Stimulated activated naive CD8-positive, alpha-beta T cell treated with anti-CD3 and anti-CD28 coated beads, Interleukin-15, Interleukin-2, amounts not matched to agents 100 ng/mL and 50 ng/mL, for 24 hours (primary cell): ENCODE measurements at regions not wholly inside any gene's neighbourhood (a gene's known extent, or its start where the extent isn't known, plus 50 kb on each side); places are given as distances from the start of the nearest gene placed in this dataset.
"Not testable (repeated sequence)": the region's sequence is repeated elsewhere in the genome, so short reads cannot be mapped to it uniquely, and the experiment has no call there.

Experiments
- H3K27ac Mint-ChIP-seq: one replicate; pipeline ENCODE4 v1.8.0; 2021; ENCODE audit warnings: mild to moderate bottlenecking, mixed read lengths
- H3K27me3 Mint-ChIP-seq: one replicate; pipeline ENCODE4 v1.8.0; 2021; ENCODE audit warnings: mixed read lengths
- H3K36me3 Mint-ChIP-seq: one replicate; pipeline ENCODE4 v1.8.0; 2021; ENCODE audit warnings: low read depth, mixed read lengths
- H3K4me1 Mint-ChIP-seq: one replicate; pipeline ENCODE4 v1.8.0; 2021; ENCODE audit warnings: low read depth, mixed read lengths
- H3K4me3 Mint-ChIP-seq: one replicate; pipeline ENCODE4 v1.8.0; 2021; ENCODE audit warnings: mild to moderate bottlenecking, mixed read lengths
- H3K9me3 Mint-ChIP-seq: one replicate; pipeline ENCODE4 v1.8.0; 2021; ENCODE audit warnings: mixed read lengths

DNA sequence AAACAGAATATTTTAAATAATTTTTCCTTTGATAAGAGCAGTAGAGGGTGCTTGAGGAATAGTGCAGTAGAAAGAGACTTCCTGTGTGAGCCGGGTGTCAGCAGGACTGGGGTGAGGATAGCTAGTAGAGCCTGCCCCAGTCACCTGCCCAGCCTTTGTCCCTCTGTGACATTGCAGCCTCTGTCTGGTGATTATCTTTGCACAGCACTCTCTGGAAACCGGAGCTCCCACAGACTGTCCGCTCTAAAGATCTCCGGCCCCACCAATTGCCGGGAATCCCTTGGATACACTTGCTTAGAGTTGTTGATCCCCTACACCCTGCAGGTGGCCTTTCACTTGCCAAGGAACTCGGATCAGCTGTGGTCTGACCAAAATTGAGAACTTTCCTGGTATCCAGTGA is 1081.3 kb upstream of the TMEFF2 start:
- Mint-ChIP-seq H3K4me1 (no peaks in the 10 kb centered on the region), H3K4me3 (no peak overlapping the region), H3K27me3 (no peaks in the 10 kb centered on the region), H3K27ac (no peak overlapping the region), H3K9me3 (no peaks in the 10 kb centered on the region), H3K36me3 (no peaks in the 10 kb centered on the region)

DNA sequence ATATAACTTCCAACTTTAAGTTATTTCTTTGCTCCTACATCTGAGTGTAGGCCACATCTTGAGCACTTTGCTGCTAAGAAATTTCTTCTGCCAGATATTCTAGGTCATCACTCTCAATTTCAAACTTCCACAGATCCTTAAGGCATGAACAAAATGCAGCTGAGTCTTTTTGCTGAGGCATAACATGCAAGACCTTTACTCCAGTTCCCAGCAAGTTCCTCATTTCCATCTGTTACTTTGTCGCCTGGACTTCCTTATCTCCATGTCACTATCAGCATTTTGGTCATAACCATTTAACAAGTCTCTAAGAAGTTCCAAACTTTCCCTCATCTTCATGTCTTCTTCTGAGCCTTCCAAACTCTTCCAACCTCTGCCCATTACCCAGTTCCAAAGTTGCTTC is 1077.3 kb upstream of the TMEFF2 start:
- Mint-ChIP-seq H3K36me3 (no peaks in the 10 kb centered on the region), H3K4me1 (no peaks in the 10 kb centered on the region), H3K4me3 (no peak overlapping the region), H3K9me3 (no peaks in the 10 kb centered on the region), H3K27ac (no peak overlapping the region), H3K27me3 (no peaks in the 10 kb centered on the region)

DNA sequence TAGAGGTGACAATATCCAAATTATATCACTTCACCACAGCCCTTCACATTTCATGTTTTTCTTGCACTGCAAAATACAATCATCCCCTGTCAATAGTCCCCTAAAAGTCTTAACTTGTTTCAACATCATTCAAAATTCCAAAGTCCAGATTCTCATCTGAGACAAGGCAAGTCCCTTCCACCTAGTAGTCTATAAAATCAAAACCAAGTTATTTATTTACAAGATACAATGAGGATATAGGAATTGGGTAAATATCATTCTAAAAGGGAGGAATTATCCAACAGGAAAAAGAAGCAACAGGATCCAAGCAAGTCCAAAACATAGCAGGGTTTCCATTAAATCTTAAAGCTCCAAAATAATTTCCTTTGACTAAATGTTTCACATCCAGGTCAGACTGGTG is 1076.1 kb upstream of the TMEFF2 start:
- Mint-ChIP-seq H3K36me3 (no peaks in the 10 kb centered on the region), H3K27me3 (no peaks in the 10 kb centered on the region), H3K4me3 (no peak overlapping the region), H3K27ac (no peak overlapping the region), H3K4me1 (no peaks in the 10 kb centered on the region), H3K9me3 (no peaks in the 10 kb centered on the region)

DNA sequence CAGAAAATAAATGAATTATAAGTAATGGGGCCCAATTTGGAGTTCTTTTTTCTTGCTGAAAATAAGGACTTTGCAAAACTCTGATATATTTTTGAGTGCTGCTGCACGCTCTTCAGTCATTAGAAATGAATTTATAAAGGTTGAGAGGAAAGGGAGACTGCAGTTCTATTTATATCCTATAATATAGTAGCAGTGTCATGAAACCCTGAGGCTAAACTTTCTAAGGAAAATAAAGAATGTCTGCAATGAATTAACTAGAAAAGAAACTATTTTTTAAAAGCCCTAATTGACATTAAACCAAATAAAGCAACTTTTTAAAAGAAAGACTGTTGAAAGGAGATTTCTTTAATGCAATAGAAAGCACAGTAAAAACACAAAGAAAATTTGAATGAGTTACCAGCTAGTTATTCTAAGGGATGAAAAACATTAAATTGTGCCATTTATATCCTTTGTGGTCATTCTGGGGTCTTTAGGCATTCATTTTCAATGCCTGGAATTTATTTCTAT is 1072.8 kb upstream of the TMEFF2 start:
- Mint-ChIP-seq H3K36me3 (no peaks in the 10 kb centered on the region), H3K27me3 (no peaks in the 10 kb centered on the region), H3K27ac (no peak overlapping the region), H3K9me3 (no peaks in the 10 kb centered on the region), H3K4me1 (no peaks in the 10 kb centered on the region), H3K4me3 (no peak overlapping the region)

DNA sequence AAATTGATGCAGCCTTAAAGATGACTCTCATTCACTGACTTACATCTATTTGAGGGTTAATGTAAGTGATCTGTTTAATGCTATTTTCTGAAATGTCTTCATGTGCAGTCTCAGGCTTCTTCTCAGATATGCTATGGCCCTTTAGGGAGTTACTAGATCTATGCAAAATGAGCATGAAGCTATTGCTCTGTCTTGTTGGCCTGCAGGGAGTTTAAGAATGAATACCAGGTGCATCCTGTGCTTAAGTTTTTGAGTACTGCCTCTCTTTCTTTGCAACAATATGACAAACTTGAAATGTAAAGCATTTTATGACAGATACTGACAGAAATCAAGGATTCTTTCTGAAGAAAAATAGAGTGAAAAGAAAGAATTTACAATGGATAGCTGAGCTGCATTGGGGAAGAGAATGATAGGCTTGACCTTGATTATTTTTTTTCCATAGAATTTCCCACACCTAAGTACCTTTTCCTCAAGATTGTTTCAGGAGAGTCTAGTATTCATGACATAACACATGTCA is 1058.3 kb upstream of the TMEFF2 start:
- Mint-ChIP-seq H3K9me3 (no peaks in the 10 kb centered on the region), H3K27ac (no peak overlapping the region), H3K4me1 (no peaks in the 10 kb centered on the region), H3K36me3 (no peaks in the 10 kb centered on the region), H3K27me3 (no peaks in the 10 kb centered on the region), H3K4me3 (no peak overlapping the region)

DNA sequence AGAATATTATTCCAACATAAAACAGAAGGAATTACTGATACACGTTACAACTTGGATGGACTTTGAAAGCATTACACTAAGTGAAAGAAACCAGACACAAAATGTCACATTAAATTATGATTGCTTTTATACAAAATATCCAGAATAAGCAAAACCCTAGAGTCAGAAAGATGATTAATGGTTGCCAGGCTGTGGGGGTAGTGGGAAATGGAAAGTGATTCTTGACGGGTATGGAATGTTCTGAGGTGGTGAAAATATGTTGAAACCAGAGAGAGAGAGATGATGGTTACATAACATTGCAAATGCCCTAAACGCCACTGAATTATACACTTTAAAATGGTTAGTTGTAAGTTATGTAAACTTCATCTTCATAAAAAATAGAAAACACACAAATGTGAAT is 1057.2 kb upstream of the TMEFF2 start:
- H3K27ac Mint-ChIP-seq: no peak overlapping the region
- no peaks in the 10 kb centered on the region for H3K36me3 Mint-ChIP-seq

DNA sequence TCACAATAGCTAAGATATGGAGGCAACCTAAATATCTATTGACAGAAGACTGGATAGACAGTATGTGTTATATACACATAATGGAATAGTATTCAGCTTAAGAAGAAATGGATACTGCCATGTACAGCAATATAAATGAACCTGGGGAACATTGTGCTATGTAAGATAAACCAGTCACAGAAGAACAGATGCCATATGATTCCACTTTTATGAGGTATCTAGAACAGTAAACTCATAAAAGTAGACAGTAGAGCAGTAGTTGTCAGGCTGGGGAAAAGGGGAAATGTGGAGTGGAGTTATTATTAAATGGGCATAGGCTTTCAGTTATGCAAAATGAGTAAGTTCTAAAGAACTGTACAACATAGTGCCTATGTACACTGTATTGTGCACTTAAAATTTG is 1055.7 kb upstream of the TMEFF2 start:
- H3K4me1 Mint-ChIP-seq: no peaks in the 10 kb centered on the region
- no peak overlapping the region for H3K4me3 Mint-ChIP-seq
- H3K9me3 Mint-ChIP-seq: no peaks in the 10 kb centered on the region
- H3K36me3 Mint-ChIP-seq: no peaks in the 10 kb centered on the region
- H3K27me3 Mint-ChIP-seq: no peaks in the 10 kb centered on the region
- no peak overlapping the region for H3K27ac Mint-ChIP-seq

More for the DNA sequence above, 1057.2 kb upstream of the TMEFF2 start:
- H3K4me3 Mint-ChIP-seq: no peak overlapping the region
- H3K9me3 Mint-ChIP-seq: no peaks in the 10 kb centered on the region
- no peaks in the 10 kb centered on the region for H3K27me3 Mint-ChIP-seq
- no peaks in the 10 kb centered on the region for H3K4me1 Mint-ChIP-seq

DNA sequence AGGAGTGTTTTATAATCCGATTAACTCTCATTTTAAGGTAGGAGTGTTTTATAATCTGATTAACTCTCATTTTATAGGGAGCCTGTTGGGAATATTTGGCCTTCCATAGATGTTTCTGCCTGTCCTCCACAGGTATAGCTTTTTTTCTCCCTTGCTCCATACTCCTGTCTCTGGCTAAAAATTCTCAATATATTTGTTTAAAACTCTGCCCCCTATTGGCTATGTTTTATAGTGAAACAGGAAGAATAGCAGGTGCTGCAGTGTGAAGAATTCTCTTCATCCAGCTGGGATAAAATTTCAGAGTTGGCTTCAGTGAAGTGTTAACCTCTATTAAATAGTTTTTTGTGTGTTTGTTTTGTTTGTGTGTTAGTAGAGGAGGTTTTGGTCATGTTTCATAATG is 1046.0 kb upstream of the TMEFF2 start:
- no peaks in the 10 kb centered on the region for H3K36me3 Mint-ChIP-seq
- H3K9me3 Mint-ChIP-seq: no peaks in the 10 kb centered on the region
- H3K27ac Mint-ChIP-seq: no peak overlapping the region
- no peaks in the 10 kb centered on the region for H3K27me3 Mint-ChIP-seq
- H3K4me1 Mint-ChIP-seq: no peaks in the 10 kb centered on the region
- H3K4me3 Mint-ChIP-seq: no peak overlapping the region

DNA sequence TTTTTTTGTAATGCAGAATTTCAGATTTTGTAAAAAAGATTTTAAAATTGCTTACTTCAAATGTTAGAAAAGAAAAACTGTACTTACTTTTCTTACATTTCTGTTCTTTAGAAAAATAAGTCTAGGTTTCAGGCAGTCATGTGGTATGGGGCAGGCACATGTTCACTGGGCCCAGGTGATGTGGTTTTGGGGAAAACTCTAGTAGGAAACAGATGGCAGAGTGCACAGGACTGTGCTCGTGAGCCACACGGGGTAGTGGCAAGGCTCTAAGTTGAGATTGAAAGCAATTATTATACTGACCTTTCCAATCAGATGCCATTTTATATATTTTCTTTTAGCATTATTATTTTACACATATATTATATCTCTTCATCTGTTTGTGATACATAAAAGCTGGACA is 1036.9 kb upstream of the TMEFF2 start:
- Mint-ChIP-seq H3K4me3 (no peak overlapping the region), H3K36me3 (no peaks in the 10 kb centered on the region), H3K9me3 (no peaks in the 10 kb centered on the region), H3K4me1 (no peaks in the 10 kb centered on the region), H3K27me3 (no peaks in the 10 kb centered on the region), H3K27ac (no peak overlapping the region)

DNA sequence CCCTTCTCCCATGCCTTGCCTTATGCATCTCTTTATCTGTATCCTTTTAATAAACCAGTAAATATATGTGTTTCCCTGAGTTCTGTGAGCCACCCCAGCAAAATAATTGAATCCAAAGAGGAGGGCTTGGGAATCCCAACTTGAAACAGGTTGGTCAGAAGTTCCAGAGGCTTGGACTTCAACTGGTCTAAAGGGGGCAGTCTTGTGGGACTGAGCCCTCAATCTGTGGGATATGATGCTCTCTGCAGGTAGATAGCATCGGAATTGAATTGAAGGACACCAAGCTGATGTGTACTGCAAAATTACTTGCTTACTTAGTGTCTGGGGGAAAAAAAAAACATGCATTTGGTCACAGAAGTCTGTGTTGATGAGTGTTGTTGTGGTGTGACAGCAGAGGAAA is 1033.5 kb upstream of the TMEFF2 start:
- no peaks in the 10 kb centered on the region for H3K4me1 Mint-ChIP-seq
- no peak overlapping the region for H3K27ac Mint-ChIP-seq
- no peaks in the 10 kb centered on the region for H3K27me3 Mint-ChIP-seq
- no peaks in the 10 kb centered on the region for H3K36me3 Mint-ChIP-seq
- H3K9me3 Mint-ChIP-seq: no peaks in the 10 kb centered on the region
- no peak overlapping the region for H3K4me3 Mint-ChIP-seq

DNA sequence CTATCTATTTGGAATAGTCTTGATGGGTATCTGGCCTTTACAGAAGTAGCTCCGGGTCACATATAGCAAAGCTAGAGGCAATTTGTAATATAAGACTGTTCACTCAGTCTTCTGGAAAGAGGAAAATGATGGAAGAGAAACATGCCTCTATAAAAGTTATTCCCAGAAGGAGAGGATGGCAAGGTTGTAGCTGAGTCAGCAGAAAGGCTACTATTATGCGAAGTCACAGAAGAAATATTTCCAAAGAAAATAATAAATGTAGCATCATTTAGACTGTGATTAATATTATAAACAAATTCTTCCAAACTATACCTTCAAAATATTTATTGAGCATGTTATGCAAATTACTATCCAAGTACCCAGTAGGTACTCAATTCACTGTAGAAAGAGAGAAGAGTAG is 1027.7 kb upstream of the TMEFF2 start:
- no peaks in the 10 kb centered on the region for H3K27me3 Mint-ChIP-seq
- H3K9me3 Mint-ChIP-seq: no peaks in the 10 kb centered on the region
- no peak overlapping the region for H3K4me3 Mint-ChIP-seq
- H3K27ac Mint-ChIP-seq: no peak overlapping the region
- H3K36me3 Mint-ChIP-seq: no peaks in the 10 kb centered on the region
- H3K4me1 Mint-ChIP-seq: no peaks in the 10 kb centered on the region

DNA sequence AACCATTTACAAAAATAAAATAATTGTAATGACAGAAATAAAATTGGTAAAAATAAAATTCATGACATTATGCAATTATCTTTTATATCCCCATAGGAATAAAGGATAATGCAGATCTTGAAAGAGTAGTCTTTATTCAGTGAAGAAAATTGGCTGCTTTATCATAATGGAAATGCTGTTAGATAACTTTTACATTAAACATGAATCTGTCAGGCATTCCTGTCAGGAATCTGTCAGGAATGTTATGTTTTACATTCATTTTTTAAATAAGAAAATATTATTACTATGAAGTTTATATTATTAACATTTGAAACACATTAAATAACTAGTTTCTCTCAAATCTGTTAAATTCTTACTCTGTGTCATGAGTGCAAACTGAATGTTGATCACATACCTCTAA is 1024.7 kb upstream of the TMEFF2 start:
- Mint-ChIP-seq H3K36me3 (no peaks in the 10 kb centered on the region), H3K4me3 (no peak overlapping the region), H3K27ac (no peak overlapping the region), H3K27me3 (no peaks in the 10 kb centered on the region), H3K9me3 (no peaks in the 10 kb centered on the region), H3K4me1 (no peaks in the 10 kb centered on the region)

DNA sequence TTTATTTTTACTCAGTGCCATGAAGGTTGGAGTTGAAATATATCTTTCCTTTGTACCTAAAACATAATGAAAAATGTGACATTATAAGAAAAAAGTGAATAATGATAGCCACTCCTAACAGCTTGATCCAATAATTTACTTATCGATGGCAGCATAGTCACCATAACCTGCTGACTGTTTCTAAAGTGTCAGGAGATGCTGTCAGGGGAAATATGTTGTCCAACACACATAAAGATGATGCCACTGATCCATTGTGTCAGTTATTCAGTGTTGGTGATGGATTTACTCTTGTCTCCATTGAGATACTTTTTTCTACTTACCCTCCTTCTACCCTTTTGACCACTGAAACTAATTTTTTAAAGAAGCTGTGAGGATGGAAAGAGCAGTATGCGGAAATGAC is 1006.9 kb upstream of the TMEFF2 start:
- H3K27me3 Mint-ChIP-seq: no peaks in the 10 kb centered on the region
- H3K4me1 Mint-ChIP-seq: no peaks in the 10 kb centered on the region
- H3K9me3 Mint-ChIP-seq: peaks cover 7% of the 10 kb centered on the region
- H3K27ac Mint-ChIP-seq: no peak overlapping the region
- H3K36me3 Mint-ChIP-seq: no peaks in the 10 kb centered on the region
- H3K4me3 Mint-ChIP-seq: no peak overlapping the region

DNA sequence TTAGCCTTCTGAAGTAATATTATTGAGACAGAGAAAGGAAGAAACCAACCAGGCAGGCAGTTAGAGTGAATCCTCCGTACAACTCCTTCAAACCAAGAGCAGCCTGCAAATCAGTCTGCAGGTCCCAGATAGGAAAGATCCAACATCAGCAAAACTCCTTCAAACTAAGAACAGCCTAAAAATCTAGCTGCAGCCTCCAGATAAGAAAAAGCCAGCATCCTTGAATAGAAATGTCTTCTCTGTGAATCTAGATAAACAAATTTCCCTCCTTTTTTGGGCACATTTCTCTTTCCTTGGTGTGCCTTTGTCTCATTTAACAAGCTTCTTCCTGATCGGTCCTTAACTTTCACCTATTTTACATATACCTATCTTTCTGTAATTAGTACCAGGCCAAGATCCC is 1004.6 kb upstream of the TMEFF2 start:
- Mint-ChIP-seq H3K27ac (no peak overlapping the region), H3K4me1 (no peaks in the 10 kb centered on the region), H3K9me3 (peaks cover 7% of the 10 kb centered on the region), H3K4me3 (no peak overlapping the region), H3K36me3 (no peaks in the 10 kb centered on the region), H3K27me3 (no peaks in the 10 kb centered on the region)

DNA sequence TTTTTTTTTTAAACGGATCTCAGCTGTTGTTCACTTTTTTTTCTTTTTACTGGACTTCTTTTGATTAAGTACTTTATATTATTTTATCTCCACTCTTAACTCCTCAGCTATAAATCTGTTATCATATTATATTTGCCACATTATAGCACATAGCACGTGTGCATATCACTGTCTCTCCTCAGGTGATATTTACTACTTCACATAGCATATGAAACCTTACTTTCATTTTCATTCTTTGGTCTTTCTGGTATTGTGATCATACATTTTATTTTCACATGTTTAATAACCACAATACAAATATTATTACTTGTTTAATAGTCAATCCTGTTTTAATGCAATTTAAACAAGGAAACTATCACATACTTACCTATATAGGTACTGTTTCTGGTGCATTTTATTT is 993.1 kb upstream of the TMEFF2 start:
- Mint-ChIP-seq H3K9me3 (no peaks in the 10 kb centered on the region), H3K4me3 (peak overlapping the region; percentile 2), H3K36me3 (no peaks in the 10 kb centered on the region), H3K4me1 (peaks cover 7% of the 10 kb centered on the region), H3K27me3 (no peaks in the 10 kb centered on the region), H3K27ac (no peak overlapping the region)

DNA sequence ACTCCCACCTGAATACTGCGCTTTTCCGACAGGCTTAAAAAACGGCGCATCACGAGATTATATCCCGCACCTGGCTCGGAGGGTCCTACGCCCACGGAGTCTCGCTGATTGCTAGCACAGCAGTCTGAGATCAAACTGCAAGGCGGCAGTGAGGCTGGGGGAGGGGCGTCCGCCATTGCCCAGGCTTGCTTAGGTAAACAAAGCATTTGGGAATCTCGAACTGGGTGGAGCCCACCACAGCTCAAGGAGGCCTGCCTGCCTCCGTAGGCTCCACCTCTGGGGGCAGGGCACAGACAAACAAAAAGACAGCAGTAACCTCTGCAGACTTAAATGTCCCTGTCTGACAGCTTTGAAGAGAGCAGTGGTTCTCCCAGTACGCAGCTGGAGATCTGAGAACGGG is 976.2 kb upstream of the TMEFF2 start:
- H3K9me3 Mint-ChIP-seq, H3K36me3 Mint-ChIP-seq, H3K4me1 Mint-ChIP-seq, H3K27me3 Mint-ChIP-seq, H3K27ac Mint-ChIP-seq: not testable (repeated sequence)
- H3K4me3 Mint-ChIP-seq: peak overlapping the region; percentile 37
